GM12865 (cell line): ENCODE measurements at regions not wholly inside any gene's neighbourhood (a gene's known extent, or its start where the extent isn't known, plus 50 kb on each side); places are given as distances from the start of the nearest gene placed in this dataset.

Source experiments
- DNase-seq: peaks from one replicate; pipeline ENCODE4 v3.0.0; 2010; ENCODE audit warnings: low read depth
- H3K4me3 ChIP-seq: 2 replicates; pipeline ENCODE4 v1.5.1; 2011; ENCODE audit warnings: mild to moderate bottlenecking, low read depth, low read length, control low read depth
- TF ChIP-seq, protein P1 (sequence below): IDR thresholded peaks from 2 replicates; pipeline ENCODE4 v1.5.1; 2011; ENCODE audit warnings: low read length, control low read depth, low read depth, inconsistent platforms; ENCODE audit not compliant: insufficient read depth; ENCODE audit errors: missing control alignments

DNA sequence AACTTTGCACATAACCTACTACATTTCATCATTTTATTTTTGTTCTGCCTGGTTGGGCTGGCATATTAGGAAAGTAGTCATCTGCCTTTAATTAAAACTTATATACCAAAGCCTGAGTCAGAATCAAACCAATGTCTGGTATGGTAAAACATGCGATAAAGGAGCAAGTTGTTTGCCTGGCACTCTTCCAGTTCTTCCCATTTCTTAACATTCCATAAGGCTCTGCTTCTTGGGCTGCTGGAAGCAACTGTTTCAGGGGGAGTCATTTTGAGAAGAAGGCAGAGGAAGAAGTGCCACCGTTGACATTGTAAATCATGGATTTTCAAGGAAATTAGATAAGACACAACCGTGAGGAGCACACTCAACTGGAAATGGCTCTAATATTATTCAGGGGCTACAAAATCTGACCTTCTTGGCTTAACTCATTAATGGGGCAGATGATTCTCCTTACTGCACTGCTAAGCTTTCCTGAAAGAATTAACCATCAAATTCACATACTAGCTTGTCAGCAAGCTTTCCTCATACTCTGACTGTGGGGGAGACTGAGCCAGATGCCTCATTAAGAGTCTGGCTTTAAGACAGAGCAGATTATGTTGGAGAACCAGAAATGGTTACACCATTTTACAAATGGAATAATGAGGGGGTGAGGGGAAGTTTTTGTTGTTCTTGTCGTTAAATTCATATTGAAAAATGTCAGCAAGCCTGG is 391.0 kb downstream of the TMEM232 start:
- DNase-seq = no peak

DNA sequence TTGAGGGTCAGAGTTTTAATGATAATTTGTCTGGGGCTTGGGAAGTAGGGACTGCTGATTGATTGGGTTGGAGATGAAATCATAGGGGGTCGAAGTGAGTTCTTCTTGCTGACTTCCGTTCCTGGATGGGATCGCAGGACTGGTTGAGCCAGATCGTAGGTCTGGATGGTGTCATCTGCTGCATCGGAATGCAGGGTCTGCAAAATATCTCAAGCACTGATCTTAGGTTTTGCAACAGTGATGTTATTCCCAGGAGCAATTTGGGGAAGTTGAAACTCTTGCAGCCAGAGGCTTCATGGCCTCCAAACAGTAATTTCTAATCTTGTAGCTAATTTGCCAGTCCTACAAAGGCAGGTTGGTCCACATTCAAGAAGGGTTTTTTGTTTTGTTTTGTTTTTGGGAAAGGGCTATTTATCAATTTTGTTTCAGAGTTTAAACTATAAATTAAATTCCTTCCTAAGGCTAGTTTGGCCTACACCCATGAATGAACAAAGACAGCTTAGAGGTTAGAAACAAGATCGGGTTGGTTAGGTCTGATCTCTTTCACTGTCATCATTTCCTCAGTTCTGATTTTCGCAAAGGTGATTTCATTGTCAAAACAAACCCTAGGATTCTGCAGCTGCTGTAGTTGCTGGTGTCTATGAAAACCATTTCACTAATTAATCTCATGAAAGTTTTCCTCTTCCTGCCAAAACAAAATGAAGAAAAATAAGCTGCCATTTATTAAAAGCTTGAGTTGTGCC is 388.0 kb downstream of the TMEM232 start:
- no peak overlapping the region for H3K4me3 ChIP-seq
- DNase-seq = peak; percentile 11
- TF ChIP-seq, protein P1, sequence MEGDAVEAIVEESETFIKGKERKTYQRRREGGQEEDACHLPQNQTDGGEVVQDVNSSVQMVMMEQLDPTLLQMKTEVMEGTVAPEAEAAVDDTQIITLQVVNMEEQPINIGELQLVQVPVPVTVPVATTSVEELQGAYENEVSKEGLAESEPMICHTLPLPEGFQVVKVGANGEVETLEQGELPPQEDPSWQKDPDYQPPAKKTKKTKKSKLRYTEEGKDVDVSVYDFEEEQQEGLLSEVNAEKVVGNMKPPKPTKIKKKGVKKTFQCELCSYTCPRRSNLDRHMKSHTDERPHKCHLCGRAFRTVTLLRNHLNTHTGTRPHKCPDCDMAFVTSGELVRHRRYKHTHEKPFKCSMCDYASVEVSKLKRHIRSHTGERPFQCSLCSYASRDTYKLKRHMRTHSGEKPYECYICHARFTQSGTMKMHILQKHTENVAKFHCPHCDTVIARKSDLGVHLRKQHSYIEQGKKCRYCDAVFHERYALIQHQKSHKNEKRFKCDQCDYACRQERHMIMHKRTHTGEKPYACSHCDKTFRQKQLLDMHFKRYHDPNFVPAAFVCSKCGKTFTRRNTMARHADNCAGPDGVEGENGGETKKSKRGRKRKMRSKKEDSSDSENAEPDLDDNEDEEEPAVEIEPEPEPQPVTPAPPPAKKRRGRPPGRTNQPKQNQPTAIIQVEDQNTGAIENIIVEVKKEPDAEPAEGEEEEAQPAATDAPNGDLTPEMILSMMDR = no peak

More for the DNA sequence above, 391.0 kb downstream of the TMEM232 start:
- TF ChIP-seq, protein P1 = no peak
- no peak overlapping the region for H3K4me3 ChIP-seq

DNA sequence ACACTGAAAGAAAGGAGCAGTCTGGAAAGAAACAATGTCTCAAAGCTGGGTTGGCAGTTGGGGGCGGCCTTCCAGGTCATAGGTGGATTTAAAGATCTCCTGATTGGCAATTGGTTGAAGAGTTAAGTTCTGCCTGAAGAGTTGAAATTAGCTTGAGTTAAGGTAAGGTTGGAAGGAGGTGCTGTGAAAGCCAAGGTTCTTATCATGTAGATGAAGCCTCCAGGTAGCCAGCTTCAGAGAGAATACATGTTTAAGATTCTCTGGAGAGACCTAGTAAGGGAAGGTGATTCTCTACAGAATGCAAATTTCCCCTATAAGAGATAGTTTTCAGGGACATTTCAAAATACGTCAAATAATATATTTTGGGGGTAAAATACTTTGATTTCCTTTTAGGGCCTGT is 387.1 kb downstream of the TMEM232 start:
- TF ChIP-seq, protein P1 = no peak
- no peak for DNase-seq
- no peak overlapping the region for H3K4me3 ChIP-seq

DNA sequence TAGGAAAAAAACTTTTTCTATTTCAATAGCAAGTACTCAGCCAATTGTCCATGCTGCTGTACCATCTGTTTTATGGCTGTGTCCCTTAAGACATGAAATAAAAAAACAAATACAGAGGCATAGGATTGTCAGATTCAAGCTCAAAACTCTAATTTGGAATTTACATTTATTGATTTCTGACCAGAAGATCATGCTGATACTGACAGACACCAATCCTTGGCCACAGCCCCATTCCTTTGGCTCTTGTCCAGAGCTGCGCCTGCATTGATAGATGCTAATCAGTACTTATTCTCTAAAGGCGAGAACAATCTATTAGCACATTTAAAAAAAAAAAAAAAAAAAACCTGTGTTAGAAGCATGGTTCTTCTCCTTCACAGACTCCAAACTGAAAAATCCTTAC is 384.6 kb downstream of the TMEM232 start:
- TF ChIP-seq, protein P1 = no peak
- H3K4me3 ChIP-seq = no peak overlapping the region

DNA sequence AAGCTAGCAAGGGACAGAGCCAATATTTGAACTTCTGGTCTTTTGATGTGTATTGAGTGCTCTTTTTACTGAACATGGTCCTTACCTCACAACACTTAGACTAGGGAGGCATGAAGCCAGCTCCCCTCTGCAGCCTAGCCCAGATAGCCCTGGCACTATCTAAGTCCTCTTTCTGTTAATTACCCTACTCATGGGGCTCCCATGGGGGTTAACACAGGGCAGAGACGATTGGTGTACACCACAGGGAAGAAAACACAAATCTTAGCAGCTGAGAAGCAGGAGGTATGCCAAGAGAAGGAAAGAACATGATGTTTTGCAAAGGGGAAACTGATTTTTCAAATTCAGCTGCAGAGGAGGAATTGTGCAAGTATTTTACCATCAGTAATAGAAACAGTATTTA is 383.8 kb downstream of the TMEM232 start:
- DNase-seq = no peak
- no peak overlapping the region for H3K4me3 ChIP-seq
- TF ChIP-seq, protein P1 = no peak

More for the DNA sequence above, 384.6 kb downstream of the TMEM232 start:
- no peak for DNase-seq

DNA sequence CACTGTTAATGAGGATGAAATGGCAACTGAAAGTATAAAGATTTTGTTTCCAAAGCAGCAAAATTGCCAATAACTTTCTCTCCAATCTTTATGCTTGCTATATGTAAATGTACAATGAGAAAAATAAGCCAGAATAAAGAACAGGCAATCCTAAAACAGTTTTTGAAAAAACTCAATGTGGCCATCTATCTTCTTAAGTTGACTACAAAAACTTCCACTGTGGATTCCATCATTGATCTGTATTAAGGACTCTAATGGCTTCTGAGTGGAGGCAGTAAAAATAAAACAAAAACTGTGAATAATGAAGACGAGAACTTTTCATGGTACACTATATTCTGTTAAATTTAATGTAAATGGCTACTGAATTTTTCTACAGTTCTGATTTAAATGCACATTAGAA is 382.9 kb downstream of the TMEM232 start:
- DNase-seq = no peak
- no peak overlapping the region for H3K4me3 ChIP-seq
- TF ChIP-seq, protein P1 = no peak
